SK-N-MC (cell line): ENCODE measurements at regions not wholly inside any gene's neighbourhood (a gene's known extent, or its start where the extent isn't known, plus 50 kb on each side); places are given as distances from the start of the nearest gene placed in this dataset.
"Not testable (repeated sequence)": the region's sequence is repeated elsewhere in the genome, so short reads cannot be mapped to it uniquely, and the experiment has no call there.

Source experiments
- DNase-seq: peaks from one replicate; pipeline ENCODE4 v3.0.0-alpha.2; 2011; ENCODE audit warnings: low read depth, low spot score
- H3K27ac ChIP-seq: fragments of 200-600 bp; sonication (generic); 2 replicates; pipeline ENCODE4 v1.5.1; 2016; ENCODE audit warnings: mixed run types
- H3K36me3 ChIP-seq: fragments of 200-600 bp; sonication (generic); 2 replicates; pipeline ENCODE4 v1.6.1; 2017; ENCODE audit warnings: antibody characterized with exemption, low read length, mixed read lengths; ENCODE audit not compliant: insufficient read depth
- H3K4me3 ChIP-seq: fragments of 200-600 bp; sonication (generic); 2 replicates; pipeline ENCODE4 v1.5.1; 2016
- H3K9ac ChIP-seq: fragments of 200-600 bp; sonication (generic); 2 replicates; pipeline ENCODE4 v1.8.0; 2017; ENCODE audit warnings: mixed run types, mixed read lengths; ENCODE audit not compliant: insufficient read length
- H3K9me3 ChIP-seq: fragments of 200-600 bp; sonication (generic); 2 replicates; pipeline ENCODE4 v1.6.1; 2017; ENCODE audit warnings: low read depth, mild to moderate bottlenecking, antibody characterized with exemption, low read length, moderate library complexity, mixed read lengths
- EZH2 ChIP-seq: fragments of 200-600 bp; sonication (generic); IDR thresholded peaks from one replicate; pipeline ENCODE4 v1.6.1; 2017; ENCODE audit warnings: antibody characterized with exemption
- FOXP2 ChIP-seq: optimal IDR thresholded peaks from 2 replicates; pipeline ENCODE3; 2011; ENCODE audit warnings: mild to moderate bottlenecking, moderate library complexity; ENCODE audit not compliant: insufficient read depth; ENCODE audit errors: extremely low read length, control extremely low read depth
- POLR2AphosphoS5 ChIP-seq: IDR thresholded peaks from 2 replicates; pipeline ENCODE4 v1.6.1; 2012; ENCODE audit warnings: mild to moderate bottlenecking, low read depth, low read length, borderline replicate concordance

GRCh38 chr19:28615546-28615916, 597.4 kb downstream of the UQCRFS1 start:
- H3K4me3 ChIP-seq = no peak overlapping the region
- TF ChIP-seq POLR2AphosphoS5 (no peak), FOXP2 (no peak), EZH2 (no peak)
- no peak overlapping the region for H3K27ac ChIP-seq
- H3K36me3 ChIP-seq = no peaks in the 10 kb centered on the region
- H3K9me3 ChIP-seq = no peaks in the 10 kb centered on the region
- DNase-seq = no peak
- no peak overlapping the region for H3K9ac ChIP-seq

- TF ChIP-seq EZH2 (no peak), POLR2AphosphoS5 (no peak), FOXP2 (no peak)
- no peak for DNase-seq
- Histone ChIP-seq H3K9ac (no peak overlapping the region), H3K36me3 (no peaks in the 10 kb centered on the region), H3K27ac (no peak overlapping the region), H3K9me3 (no peaks in the 10 kb centered on the region), H3K4me3 (no peak overlapping the region)
Observed at GRCh38 chr19:28614634-28615545, 598.1 kb downstream of the UQCRFS1 start.

- Histone ChIP-seq H3K36me3 (no peaks in the 10 kb centered on the region), H3K9ac (no peak overlapping the region), H3K27ac (no peak overlapping the region), H3K4me3 (no peak overlapping the region), H3K9me3 (no peaks in the 10 kb centered on the region)
- no peak for DNase-seq
- TF ChIP-seq POLR2AphosphoS5 (no peak), EZH2 (no peak), FOXP2 (no peak)
Observed at GRCh38 chr19:28612275-28612769, 600.6 kb downstream of the UQCRFS1 start.

- not testable (repeated sequence) for H3K36me3 ChIP-seq
Observed at GRCh38 chr19:28611227-28611914, 601.6 kb downstream of the UQCRFS1 start.

GRCh38 chr19:28610731-28611130, 602.2 kb downstream of the UQCRFS1 start:
- Histone ChIP-seq H3K9me3 (0 out of 2 replicates have a peak, but pooled peaks cover 3% of the 10 kb centered on the region), H3K36me3 (no peaks in the 10 kb centered on the region), H3K9ac (no peak overlapping the region), H3K27ac (no peak overlapping the region), H3K4me3 (no peak overlapping the region)
- no peak for DNase-seq
- no peak for TF ChIP-seq FOXP2
- TF ChIP-seq POLR2AphosphoS5 = no peak
- TF ChIP-seq EZH2 = no peak

More at GRCh38 chr19:28611227-28611914, 601.6 kb downstream of the UQCRFS1 start:
- H3K9ac ChIP-seq, H3K4me3 ChIP-seq, DNase-seq, H3K9me3 ChIP-seq, H3K27ac ChIP-seq: not testable (repeated sequence)

GRCh38 chr19:28609944-28610343, 603.0 kb downstream of the UQCRFS1 start:
- H3K9ac ChIP-seq = no peak overlapping the region
- no peaks in the 10 kb centered on the region for H3K36me3 ChIP-seq
- H3K27ac ChIP-seq = no peak overlapping the region
- no peak overlapping the region for H3K4me3 ChIP-seq
- no peak for DNase-seq
- TF ChIP-seq POLR2AphosphoS5 = no peak
- TF ChIP-seq FOXP2 = no peak
- no peak for TF ChIP-seq EZH2
- 0 out of 2 replicates have a peak, but pooled peaks cover 3% of the 10 kb centered on the region for H3K9me3 ChIP-seq

GRCh38 chr19:28609091-28609755, 603.7 kb downstream of the UQCRFS1 start:
- Histone ChIP-seq H3K9me3 (0 out of 2 replicates have a peak, but pooled peaks cover 3% of the 10 kb centered on the region), H3K36me3 (no peaks in the 10 kb centered on the region), H3K27ac (no peak overlapping the region), H3K9ac (no peak overlapping the region), H3K4me3 (no peak overlapping the region)
- TF ChIP-seq EZH2 = no peak
- no peak for TF ChIP-seq POLR2AphosphoS5
- TF ChIP-seq FOXP2 = no peak
- DNase-seq = no peak

- 0 out of 2 replicates have a peak, but pooled peaks cover 3% of the 10 kb centered on the region for H3K9me3 ChIP-seq
- H3K27ac ChIP-seq = no peak overlapping the region
- no peak overlapping the region for H3K9ac ChIP-seq
- H3K4me3 ChIP-seq = no peak overlapping the region
- no peaks in the 10 kb centered on the region for H3K36me3 ChIP-seq
- no peak for DNase-seq
- no peak for TF ChIP-seq EZH2
- no peak for TF ChIP-seq POLR2AphosphoS5
- TF ChIP-seq FOXP2 = no peak
Observed at GRCh38 chr19:28608292-28608691, 604.7 kb downstream of the UQCRFS1 start.
